Hematopoietic multipotent progenitor cell treated with erythropoietin and hydrocortisone succinate and interleukin-3 and kit ligand, for 6 days (in vitro differentiated cells): ENCODE measurements at regions not wholly inside any gene's neighbourhood (a gene's known extent, or its start where the extent isn't known, plus 50 kb on each side); places are given as distances from the start of the nearest gene placed in this dataset.
"Not testable (repeated sequence)": the region's sequence is repeated elsewhere in the genome, so short reads cannot be mapped to it uniquely, and the experiment has no call there.

Experiments
- DNase-seq: peaks from one replicate; pipeline ENCODE4 v3.0.0-alpha.2; 2015

DNA sequence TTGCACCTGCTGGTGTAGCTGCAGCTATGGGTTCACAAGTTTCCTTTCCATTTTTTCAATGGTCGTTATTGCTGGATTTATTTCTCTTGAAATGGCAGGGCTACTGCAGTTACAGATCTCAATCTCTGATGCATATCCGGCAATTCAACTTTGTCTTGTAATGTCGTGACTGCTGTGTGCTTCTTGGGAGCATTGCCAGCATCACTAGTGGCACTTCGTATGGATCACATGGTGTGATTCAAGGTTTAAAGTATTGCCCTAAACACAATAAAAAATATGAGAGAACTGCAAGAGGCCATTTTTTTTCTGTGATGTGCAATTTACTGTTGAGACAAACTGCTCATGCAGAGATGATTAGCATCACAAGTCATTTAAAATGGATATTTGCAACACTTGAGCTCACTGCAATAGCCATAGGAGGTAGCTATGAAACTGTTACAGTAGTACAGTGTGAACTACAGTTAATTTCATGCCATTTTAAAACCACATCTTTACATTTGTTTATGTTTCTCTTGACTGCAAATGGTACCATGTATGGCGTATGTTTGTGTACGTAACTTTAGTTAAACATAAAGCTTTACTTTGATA lies 217.4 kb upstream of the PDE3A start:
- no peak for DNase-seq

DNA sequence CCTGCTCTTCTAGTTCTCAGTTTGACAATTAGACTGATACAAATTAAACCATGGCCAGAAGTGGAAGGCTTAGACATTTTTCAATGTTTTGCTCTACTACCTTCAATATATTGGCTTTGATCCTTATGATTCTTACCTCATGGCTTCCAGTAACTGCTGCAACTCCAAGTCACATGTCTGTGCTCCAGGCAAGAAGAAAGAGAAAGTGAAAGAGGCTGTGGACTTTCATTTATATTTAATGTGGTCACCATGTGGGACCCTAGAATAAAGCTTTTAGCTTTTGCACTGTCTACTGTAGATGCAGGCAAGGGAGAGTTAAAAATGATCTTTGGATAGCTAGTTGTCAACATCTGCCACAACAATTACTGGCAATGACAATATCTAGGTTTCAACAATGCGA lies 214.3 kb upstream of the PDE3A start:
- DNase-seq: no peak

DNA sequence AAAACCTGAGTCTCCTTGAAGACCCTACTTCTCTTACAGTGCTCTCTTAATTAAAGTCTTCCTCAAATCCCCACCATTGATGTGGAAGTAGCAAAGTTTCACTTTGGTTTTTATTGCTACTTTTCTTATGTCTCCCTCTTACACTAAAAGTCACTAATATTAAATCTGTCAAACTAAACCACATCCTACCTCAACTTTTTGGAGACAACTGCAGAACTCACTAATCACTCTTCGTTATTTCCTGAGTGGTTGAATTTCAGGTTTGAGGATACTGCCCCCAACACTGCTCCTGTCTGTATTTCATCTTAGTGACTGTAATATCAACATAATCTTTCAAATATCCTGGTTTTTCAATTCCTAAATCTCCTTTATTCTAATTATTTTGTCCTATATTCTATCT lies 213.0 kb upstream of the PDE3A start:
- DNase-seq: no peak

DNA sequence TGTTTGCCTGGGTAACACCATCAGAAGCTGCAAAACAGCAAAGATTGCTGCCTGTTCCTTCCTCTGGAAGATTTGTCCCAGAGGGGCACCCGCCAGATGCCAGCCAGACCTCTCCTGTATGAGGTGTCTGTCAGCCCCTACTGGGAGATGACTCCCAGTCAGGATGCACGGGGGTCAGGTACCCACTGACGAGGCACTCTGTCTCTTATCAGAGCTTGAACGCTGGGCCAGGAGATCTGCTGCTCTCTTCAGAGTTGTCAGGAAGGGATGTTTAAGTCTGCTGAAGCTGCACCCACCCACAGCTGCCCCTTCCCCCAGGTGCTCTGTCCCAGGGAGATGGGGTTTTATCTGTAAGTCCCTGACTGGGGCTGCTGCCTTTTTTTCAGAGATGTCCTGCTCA lies 207.4 kb upstream of the PDE3A start:
- not testable (repeated sequence) for DNase-seq

DNA sequence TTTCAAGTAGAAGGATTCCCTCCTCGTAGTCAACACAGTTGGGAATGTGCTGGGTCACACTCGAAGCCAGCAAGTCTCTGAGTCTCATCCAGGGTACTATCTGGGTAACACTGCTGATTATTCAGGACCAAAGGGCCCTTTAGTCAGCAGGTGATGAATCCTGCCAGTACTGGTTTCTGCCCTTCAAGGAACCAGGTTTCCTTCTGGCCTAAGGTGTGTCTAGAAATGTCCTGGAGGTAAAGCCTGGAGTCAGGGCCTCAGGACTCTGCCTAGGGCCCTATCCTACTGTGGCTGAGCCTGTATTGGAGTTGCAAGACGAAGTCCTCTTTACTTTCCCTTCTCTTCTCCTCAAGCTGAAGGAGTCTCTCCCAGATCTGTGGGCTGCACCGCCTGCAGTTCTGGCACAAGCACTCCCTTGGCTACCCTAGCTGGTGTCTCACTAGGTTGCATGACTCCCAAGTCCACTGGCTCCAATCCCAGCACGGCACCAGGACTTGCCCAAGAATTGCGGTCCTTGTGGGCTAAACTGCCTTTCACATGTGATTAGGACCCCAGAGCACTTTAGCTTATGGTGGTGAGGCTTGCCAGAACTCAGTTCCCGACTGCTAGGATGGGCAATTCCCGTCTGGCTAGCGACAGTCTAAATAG lies 193.7 kb upstream of the PDE3A start:
- DNase-seq: no peak

DNA sequence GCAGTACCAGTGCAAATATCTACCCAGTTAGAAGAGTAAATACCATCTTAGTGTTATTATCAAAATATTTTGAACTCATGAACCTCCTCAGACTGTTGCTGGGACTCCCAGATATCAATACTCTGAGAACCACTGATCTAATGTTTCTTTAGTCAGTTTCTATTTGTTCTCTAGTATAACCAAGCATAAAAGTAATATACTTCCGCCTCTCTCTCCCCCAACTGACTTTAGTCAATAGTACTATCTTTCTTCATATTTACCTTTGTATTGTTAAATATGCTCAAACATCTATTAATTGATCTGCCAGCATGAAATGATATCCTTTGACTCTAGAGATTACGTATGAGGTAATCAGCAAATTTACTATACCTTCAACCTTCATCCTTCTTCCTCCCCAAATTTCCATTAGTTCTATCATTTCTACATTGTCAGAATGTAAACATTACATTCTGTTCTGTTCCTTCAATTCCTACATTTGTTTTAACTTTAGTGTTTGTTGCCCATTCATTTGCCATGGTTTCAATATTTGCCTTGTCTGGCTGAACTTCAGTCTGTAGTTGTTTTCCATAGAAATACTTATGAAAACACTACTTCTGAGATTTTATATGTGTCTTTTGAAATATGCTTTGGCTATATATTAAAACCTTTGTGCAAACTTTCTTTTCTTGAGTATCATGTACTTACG lies 192.5 kb upstream of the PDE3A start:
- DNase-seq: no peak

DNA sequence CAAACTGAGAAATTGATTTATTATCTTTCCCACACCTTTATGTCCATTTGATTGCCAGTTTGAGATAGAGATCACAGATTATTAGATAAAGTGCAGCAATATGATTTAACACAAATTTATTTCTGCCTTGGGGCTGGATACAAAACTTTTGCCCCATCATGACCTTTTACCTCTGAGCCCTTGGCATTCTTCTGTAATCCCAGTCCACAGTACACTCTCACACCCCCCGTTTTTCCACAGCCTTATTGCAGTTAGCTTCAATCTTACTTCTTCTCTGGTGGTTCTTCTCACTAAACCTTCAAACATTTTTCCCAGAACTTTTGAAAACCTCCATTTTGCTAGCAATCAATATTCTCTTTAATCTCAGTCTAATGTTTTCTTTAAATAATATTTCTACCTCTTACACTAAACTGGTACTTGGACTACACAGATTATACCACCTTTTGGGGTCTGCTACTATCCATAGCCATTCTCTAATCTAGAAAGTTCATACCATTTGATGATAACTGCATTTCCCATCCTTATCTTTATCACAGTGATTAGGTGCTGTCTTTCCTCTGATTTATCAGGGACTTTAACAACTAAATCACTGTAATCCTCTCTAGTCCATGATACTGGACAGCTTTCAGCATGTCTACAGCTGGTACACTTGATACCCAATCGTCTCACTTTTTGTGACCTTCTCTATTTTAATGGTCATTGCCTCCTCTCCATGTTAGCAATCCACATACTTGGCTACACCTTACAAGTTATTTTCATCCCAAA lies 186.7 kb upstream of the PDE3A start:
- no peak for DNase-seq

DNA sequence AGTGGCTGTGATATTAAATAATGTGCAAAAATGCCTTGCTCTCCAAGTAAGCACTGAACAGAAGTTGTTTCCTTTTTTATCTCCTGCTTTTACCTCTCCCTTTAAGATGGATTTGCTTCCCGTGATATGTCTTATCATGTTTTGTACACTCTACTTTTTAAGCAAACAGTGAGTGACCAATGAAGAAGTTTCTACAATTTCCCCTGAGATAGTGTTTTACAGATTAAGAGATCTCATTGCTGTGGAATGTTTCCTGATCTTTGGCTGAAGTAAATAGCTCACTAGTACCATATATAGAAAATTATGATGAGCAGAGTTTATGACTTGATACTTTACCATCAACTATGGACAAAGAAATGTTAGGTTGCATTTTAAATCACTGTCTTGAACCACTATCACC lies 184.8 kb upstream of the PDE3A start:
- no peak for DNase-seq

DNA sequence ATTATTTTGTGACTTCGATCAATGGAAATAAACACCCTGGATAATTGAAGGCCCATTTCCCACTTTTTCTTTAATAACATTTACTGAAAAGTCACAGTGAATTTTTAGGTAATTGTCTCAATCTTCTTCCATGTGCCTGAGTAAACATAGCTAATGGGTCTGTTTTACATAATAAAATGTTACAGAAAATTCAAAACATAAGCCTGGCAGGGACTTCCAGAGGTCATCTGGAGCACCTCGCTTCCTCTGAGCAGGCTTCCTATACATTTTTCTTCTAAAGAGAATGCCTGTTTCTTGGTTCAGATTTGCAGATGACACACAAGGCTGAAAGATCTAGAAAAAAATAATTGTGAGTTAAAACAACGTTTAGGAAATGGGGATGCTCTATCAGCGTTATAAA lies 183.8 kb upstream of the PDE3A start:
- DNase-seq: no peak

DNA sequence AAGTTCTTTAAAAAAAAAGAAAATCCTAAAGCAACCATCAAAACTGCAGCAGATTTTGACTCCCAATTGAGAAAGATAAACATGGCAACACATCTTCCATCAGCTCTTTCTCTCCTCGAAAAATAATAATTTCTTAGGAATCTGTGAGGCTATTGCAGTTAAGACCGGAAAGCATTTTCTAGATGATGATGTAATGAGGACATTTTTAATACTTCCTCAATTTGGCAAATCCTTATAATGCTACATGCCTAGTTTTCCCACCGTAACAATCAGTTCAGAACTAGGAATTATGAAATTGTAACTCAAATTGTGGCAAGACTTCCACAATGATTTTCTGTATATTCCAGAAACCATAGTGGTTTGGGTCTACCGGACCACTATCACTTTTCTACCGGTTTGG lies 180.9 kb upstream of the PDE3A start:
- DNase-seq: no peak

DNA sequence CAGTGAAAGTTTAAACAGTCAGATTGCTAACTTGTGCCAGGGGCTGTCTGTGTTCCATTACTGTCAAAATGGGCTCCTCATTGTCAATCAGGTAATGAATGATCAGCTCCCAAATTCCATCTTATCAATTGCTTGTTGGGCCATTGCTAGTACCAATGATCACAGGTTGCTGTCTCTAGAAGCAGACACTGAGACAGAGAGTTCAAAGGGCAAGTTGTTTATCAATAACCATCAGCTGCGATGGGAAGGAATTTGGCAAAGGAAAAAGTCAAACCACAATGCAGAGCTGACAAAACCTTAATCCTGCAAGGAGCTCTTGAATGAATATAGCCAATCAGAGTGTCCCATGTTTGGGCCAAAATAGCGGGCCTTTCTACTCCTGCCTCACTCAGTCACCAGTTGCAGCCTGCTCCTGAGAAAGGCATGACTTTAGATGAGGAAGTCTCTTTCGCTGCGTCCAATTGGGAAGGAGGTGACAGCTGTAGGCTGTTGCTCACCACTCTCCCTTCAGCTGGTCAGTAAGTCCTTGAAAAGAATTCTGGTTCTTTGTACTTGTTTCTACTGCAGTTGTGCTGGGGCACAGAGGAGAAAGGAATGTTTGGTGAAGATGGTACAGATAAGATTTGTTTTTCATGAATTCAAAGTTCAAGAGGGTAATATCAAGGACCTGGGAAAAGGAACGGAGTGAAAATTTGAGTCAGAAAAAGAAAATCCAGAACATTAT lies 179.2 kb upstream of the PDE3A start:
- no peak for DNase-seq

DNA sequence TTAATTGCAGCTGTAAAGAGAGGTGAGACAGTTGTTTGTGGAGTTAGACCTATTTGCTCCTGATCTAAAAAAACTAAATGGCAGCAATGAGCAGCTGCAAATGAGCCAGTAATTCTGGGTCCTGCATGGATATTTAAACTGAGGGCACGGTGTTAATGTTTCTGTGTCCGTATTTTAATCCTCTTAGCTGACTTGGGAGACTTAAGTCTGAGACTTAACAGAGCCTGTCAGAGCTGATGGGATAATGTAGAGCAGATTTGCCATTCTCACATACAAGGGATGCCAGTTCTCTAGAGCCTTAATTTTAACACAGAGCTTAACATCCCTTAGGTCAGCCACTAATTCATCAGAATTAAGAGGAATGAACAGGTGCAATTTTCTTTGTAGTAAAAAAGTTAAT lies 178.6 kb upstream of the PDE3A start:
- DNase-seq: no peak

DNA sequence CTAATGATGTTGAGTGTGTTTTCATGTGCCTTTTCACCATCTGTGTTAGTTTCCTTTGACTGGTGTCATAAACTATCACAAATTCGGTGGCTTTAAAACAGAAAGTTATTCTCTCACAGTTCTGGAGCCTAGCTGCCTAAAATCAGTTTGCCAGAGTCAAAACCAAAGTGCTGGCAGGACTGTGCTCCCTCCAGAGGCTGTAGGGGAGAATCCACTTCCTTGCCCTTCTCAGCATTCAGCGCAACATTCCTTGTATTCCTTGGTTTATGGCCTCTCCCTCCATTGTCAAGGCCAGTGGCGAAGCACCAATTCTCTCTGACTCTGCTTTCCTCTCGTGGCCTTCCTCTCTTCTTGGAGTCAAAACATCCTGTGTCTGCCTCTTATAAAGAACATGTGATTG lies 174.2 kb upstream of the PDE3A start:
- no peak for DNase-seq

DNA sequence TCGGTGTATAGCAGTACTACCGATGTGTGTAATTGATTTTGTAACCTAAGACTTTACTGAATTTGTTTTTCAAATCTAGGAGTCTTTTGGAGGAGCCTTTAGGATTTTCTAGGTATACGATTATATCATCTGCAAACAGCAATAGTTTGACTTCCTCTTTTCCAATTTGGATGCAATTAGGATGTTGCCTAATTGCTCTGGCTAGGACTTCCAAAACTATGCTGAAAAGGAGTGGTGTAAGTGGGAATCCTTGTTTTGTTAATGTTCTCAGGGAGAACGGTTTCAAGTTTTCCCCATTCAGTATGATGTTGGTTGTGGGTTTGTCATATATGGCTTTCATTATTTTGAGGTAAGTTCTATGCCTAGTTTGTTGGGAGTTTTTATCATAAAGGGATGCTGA lies 171.6 kb upstream of the PDE3A start:
- DNase-seq: no peak

DNA sequence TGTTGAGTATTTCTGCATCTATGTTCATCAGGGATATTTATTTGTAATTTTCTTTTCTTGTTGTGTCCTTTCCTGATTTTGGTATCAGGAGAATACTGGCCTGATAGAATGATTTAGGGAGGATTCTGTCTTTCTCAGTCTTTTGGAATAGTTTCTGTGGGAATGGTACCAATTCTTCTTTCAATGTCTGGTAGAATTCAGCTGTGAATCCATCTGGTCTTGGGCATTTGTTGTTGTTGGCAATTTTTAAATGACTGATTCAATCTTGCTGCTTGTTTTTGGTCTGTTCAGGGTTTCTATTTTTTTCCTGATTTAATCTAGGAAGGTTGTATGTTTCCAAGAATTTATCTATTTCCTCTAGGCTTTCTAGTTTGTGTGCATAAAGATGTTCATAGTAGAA lies 170.9 kb upstream of the PDE3A start:
- no peak for DNase-seq

DNA sequence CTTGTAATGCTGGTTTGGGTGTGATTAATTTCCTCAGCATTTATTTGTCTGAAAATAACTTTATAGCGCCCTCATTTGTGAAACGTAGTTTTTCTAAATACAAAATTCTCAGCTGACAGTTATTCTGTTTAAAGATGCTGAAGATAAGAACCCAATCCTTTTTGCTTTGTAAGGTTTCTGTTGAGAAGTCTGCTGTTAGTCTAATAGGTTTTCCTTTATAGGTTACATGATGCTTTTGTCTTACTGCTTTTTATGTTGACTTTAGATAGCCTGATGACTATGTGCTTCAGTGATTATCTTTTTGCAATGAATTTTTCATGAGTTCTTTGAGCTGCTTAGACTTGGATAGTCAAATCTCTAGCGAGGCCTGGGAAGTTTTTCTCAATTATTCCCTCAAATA lies 168.6 kb upstream of the PDE3A start:
- no peak for DNase-seq

DNA sequence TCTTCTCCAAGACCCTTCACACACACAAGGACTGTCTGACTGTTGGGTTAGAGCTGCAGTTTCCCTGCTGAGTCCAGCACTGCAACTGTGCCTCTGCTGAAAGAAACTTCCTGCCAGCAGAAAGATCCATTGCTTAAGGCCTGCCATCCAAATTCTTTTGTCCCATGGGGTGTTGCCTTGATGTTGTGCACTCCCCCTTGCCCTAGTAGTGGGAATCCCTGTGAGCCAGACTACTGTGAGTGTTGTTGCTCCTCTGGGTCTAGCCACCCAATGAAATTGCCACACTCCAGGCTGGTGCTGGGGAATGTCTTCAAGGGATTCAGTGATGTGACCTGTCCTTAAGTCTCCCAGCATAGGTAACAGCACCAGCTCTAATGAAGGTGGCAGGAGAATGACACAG lies 166.6 kb upstream of the PDE3A start:
- no peak for DNase-seq

DNA sequence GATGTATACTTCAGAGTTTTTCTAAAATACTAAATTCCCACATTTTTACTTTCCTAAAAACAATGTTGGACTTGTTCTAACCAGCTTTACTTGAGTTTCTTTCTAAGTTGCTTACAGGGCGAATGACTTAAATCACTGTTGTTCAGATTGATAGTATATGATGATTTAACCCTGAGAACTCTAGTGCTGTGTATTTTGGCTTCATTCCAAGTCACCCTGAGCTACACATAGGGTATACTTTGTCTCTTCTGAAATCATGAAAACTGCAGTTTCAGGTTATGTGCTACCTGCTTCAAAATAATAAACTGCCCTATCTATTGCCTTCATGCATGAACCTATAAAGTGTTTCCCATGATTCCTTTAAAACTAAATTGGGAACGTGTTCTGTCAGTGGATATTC lies 162.5 kb upstream of the PDE3A start:
- DNase-seq: no peak

DNA sequence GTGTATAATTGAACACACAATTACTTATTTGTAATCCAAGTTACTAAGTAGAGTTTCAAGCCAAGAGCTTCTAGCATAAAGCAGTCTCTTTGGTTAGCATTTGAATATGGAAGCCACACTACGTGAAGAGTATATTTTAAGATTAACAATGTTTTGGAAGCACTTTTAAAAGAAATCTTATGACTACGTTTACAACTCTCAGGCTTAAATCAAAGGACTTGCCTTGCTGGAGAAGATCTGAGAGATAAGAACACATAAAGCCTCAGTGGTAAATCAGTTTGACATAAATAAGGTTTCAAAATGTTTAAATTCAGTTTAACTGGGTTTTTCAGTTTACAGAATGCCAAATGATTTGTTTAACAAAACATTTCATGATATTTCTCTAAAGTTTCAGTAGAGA lies 161.9 kb upstream of the PDE3A start:
- DNase-seq: no peak

DNA sequence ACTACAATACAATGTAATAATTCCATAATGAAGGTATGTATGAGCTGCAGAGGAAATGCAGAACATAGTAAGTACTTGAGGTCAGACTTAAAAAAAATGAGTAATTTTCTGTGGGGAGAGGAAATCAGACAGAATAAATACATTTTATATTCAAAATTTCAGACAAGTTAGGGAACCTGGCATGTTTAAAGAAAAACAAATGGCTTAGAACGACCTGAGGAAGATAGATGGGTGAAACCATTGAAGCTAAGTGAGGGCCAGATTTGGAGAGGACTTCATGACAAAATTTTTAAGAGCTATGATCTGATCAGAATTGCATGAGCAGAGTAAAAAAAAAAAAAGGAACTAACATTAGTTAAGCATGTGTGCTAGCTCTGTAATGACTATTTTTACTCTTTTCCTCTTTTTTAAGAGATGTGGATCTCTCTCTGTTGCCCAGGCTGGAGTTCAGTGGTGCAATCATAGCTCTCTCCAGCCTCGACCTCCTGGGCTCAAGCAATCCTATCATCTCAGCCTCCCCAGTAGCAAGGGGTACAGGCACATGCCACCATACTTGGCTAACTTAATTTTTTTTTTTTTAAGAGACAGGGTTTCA lies 157.6 kb upstream of the PDE3A start:
- peak; percentile 21 for DNase-seq

DNA sequence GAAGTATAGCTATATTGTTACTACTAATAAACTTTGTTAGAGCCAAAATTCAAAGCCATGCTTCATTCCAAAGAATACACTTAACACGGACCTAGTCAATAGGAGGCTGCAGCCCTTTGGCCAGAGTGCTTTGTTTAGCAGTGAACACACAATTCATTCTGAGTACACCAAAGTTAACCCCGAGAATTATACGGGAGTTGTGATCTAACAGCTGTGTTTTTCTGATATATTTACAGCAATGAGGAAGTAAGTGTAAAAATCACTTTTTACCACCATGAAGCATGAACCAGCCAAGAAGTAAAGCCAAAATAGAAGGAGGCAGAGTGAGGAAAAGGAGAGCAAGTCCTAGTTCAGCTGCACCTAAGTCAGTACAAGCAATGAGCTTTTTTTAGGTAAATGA lies 156.8 kb upstream of the PDE3A start:
- DNase-seq: no peak

DNA sequence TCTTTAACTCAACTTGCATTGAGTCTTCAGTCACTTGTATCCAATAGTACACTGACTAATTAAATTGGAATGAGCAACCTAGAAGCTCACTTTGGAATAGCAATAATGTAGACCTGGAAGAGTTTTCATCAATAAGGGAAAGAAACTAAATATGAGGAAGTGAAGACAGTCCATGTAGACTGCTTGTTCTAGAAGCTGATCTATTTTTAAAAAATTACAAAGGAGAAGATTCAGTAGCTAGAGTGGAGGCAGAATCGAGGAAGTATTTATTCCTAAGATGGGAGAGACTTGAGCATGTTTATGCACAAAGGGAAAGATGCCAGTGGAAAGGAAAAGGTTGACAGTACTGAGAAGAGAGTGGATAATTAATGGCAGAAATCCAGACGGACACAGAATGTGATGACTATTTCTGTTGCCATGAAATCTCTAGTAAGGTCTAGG lies 156.3 kb upstream of the PDE3A start:
- no peak for DNase-seq
